ENCODE measurements at regions not wholly inside any gene's neighbourhood (a gene's known extent, or its start where the extent isn't known, plus 50 kb on each side); places are given as distances from the start of the nearest gene placed in this dataset.

DNA sequence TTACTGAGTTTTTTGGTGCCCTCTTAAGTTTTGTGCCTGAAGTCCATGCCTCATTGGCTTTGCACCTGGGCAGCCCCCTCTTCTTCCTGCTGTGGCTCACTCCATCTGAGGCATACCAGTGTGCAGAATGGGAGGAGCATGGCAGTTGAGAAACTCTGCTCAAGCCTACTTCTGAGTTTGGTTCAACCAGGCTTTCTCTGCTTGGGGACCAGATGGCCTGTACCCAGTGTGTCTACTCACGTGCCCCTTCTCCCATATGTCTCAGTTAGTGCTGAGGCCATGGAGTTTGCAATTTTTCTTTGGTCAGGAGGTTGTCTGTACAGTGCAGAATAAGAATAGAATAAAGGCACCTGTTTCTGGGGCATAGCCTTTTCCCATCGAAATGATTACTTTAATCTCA lies 383.3 kb upstream of the DDHD1 start:
- Histone ChIP-seq H3K4me3 (no peak overlapping the region), H3K27ac (no peak overlapping the region)

DNA sequence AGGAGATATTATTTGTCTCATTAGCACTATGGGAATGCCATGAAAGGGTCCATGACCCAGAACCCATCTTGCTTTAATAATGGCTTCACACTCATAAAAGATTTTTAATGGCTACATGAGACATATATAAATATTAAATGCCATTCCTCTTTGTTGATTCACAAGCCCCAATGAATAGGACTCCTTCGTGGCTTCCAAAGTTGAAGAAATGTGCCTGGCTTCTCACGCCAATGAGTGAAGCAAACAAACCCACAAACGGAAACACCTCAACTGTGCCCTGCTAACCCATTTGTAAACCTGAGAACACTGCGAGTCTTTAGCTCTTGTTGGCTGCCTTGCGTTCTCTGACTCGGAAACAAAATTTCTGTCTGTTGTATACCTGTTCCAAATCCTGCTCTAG lies 381.7 kb upstream of the DDHD1 start:
- no peak overlapping the region for H3K4me3 ChIP-seq
- H3K27ac ChIP-seq, result no peak overlapping the region

- H3K4me3 ChIP-seq, result no peak overlapping the region
- no peak overlapping the region for H3K27ac ChIP-seq
These were observed 380.4 kb upstream of the DDHD1 start for GRCh38 chr14:53533384-53533970.

DNA sequence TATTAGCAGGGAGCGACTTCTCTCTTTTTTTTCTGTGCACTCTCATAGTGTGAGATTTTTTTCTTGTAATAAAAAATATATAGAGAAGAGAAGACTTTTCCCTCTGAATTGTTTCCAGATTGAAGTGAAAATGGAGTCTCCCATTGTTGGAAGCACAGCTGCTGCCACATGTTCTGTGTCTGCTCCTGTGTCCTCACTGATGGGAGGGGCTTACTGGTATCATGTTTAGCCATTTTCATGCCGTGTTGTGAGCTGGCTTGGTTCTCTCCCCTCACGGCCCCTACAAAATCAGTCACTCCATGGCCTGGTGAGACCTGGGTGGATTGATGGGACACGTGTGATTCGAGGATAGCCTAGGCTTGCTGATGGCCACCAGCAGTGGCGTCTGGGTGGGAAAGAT lies 379.7 kb upstream of the DDHD1 start:
- Histone ChIP-seq H3K4me3 (no peak overlapping the region), H3K27ac (no peak overlapping the region)

GRCh38 chr14:53531730-53532129 lies 378.6 kb upstream of the DDHD1 start:
- Histone ChIP-seq H3K27ac (no peak overlapping the region), H3K4me3 (no peak overlapping the region)

GRCh38 chr14:53531156-53531555 lies 378.0 kb upstream of the DDHD1 start:
- Histone ChIP-seq H3K27ac (no peak overlapping the region), H3K4me3 (no peak overlapping the region)

DNA sequence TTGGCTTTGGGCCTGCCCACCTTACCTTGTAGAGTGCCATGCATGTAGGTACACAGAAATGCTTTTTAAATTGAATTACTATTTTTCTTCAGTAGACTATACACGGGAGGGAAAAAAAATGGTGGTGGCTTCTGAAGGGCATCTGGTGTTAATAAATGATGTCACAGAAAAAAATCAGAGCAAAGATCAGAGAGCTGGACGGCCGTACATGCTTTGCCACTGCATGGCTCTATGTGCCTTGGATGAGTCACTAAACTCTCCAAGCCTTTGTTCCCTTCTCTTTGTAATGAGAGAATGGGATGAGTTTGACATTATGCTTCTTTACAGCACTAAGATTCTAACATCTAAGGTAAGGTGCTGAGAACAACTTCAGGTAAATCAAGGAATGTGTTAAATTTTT lies 376.4 kb upstream of the DDHD1 start:
- H3K4me3 ChIP-seq, result no peak overlapping the region
- no peak overlapping the region for H3K27ac ChIP-seq

DNA sequence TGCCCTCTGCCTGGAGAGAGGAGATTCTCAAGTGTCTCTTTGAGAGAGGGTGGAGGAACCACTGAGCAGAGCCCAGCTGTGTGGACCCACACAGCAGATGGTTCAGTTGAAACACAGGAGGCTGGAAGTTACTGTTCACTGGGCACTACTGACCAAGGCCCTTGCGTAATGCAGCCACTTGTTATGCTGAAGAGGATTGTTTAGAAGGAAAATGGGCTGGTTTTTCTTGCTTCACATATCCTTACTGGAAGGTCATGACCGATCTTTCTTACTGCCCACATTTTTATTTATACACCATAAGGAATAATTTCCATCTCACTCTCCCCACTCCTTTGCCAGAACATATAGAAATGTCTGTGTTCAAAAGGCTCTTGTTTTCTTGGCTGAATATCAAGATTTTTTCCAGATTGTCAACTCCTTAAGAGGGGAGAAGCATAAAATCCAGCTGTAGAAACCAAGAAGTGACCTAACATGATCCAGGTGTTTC lies 375.1 kb upstream of the DDHD1 start:
- no peak overlapping the region for H3K27ac ChIP-seq

DNA sequence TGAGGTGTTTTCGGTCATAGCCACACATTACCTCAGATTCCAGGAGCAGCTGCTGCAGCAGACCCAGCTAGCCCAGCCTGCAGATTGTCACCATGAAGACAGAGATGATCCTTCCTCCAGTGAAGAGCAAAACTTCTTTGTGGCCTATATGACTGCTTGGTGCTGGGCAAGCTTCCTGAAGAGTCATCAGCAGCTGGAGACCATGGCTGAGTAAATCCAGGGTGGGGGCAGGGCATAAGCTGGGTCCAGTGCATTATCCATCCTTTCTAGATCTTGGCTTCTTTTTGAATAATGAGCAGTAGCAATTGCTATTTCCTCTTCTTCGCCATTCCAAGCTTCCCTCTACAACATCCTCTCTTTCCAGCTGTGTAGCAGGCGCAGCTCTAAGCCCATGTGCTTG lies 373.1 kb upstream of the DDHD1 start:
- H3K4me3 ChIP-seq, result no peak overlapping the region

More for the DNA sequence above, 375.1 kb upstream of the DDHD1 start:
- no peak overlapping the region for H3K4me3 ChIP-seq

GRCh38 chr14:53525608-53526007 lies 372.5 kb upstream of the DDHD1 start:
- H3K4me3 ChIP-seq, result no peak overlapping the region
- no peak overlapping the region for H3K27ac ChIP-seq

More for the DNA sequence above, 373.1 kb upstream of the DDHD1 start:
- no peak overlapping the region for H3K27ac ChIP-seq

DNA sequence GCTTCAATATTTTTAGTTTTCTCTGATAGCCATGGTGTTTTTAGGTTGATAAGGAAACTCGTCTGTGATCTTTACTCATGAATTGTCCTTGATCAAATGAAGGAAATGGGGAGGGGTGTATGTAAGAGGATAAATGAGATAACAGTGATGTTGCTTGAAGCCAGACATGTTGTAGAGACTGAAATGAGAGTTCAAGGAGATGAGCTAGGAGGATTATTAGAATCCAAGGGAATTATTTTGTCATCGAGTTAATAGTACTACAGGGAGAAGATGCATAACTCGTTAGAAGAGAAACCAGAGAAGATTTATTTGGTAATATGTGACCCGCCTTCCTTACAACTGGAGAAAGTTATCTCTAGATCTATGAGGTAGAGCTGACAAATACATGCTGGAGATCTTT lies 371.3 kb upstream of the DDHD1 start:
- Histone ChIP-seq H3K4me3 (no peak overlapping the region), H3K27ac (no peak overlapping the region)

GRCh38 chr14:53523226-53523625 lies 370.1 kb upstream of the DDHD1 start:
- H3K27ac ChIP-seq, result peak overlapping the region in 1 of 21 experiments; percentile 7
- H3K4me3 ChIP-seq, result no peak overlapping the region

GRCh38 chr14:53520078-53520928 lies 367.2 kb upstream of the DDHD1 start:
- Histone ChIP-seq H3K27ac (no peak overlapping the region), H3K4me3 (no peak overlapping the region)

DNA sequence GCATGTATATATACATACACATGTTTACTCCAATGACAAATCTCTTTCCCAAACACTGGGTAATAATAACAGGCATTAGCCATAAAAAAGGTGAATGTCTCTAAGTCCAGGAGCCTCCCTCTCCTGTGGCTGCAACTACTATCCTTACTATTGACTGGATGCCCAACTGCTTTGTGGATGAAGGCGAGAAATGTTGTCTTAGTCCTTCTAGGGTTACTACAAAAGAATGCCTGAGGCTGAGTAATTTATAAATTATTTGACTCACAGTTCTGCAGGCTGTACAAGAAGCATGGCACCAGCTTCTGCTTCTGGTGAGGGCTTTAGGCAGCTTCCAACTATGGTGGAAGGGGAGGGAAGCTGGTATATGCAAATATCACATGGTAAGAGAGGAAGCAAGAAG lies 366.0 kb upstream of the DDHD1 start:
- Histone ChIP-seq H3K4me3 (no peak overlapping the region), H3K27ac (no peak overlapping the region)

DNA sequence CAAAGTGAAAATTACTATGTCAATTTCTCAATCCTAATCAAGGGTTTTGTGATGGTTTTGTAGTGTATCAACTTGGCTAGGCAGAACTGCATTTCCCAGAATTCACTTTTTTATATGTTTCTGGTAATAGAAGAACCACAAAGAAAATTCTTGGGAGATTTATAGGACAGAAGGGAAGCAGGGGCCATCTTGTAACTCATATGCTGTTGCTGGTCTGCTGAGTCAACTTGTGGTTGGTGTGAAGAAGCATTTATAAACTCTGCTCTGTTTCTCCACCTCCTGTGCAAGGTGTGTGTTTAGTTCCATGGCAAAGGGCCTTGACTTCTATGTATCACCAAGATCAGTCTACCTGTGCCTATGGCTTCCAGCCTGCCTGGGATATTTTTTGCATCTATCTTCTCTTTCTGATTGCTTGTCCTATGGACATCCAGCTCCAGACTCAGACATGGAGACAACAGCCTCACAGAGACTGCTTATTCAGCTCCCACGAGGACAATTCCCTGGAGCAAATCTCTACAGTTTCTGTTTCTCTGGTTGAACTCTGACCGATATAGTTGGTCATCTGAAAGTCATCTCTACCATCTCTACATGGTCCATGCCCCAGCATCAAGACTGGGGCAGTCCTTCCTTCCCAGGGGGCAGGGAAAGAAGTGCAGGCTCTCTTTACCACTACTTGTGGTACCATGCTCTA lies 364.3 kb upstream of the DDHD1 start:
- Histone ChIP-seq H3K4me3 (no peak overlapping the region), H3K27ac (no peak overlapping the region)

GRCh38 chr14:53516261-53516774 lies 363.2 kb upstream of the DDHD1 start:
- peak overlapping the region in 1 of 21 experiments; percentile 7 for H3K27ac ChIP-seq
- no peak overlapping the region for H3K4me3 ChIP-seq

DNA sequence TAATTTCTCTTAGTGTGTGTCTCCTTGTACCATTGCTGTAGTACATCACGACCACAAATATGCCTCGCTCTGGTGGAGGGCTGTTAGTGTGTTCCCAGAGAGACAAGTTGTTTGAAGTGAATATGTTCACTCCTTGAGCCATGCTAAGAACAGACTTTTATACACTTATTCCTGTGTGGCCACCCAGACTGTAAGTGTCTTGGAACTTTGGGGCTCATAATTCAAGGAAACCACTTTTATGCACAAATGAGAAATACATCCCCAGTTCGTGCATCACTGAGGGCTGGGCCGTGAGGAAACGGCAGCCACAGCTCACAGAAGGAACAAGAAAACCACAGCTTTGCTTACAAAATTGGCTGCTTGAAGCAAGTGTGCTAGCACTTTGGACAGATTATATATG lies 362.2 kb upstream of the DDHD1 start:
- no peak overlapping the region for H3K27ac ChIP-seq
- H3K4me3 ChIP-seq, result no peak overlapping the region

- Histone ChIP-seq H3K4me3 (no peak overlapping the region), H3K27ac (no peak overlapping the region)
These were observed 361.1 kb upstream of the DDHD1 start for GRCh38 chr14:53514197-53514596.

DNA sequence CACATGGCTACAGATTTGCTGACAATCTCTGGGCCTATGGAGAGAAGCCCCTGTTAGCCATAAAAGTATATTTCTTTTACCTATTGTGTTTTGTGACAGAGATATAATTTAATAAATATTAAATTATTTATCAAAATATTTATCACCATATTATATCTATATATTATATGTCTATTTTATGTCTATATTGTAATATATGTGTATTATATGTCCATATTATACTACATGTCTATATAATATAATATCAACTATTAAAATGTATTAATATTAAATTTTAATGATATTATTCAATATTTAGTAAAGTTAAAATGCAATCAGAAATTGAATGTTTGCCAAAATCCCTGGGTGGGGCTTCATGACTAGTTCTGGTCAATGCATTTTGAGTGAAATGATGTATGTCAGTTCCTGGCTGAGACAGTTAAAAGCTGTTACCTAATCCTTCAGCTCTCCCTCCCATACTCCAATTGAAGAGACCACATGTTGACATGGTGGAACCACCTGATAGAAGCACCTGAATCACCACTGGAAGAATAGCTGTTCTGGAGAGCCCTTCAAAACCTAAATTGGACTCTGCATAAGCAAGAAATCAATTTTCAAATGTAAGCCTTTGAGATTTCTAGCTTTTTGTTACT lies 357.3 kb upstream of the DDHD1 start:
- Histone ChIP-seq H3K27ac (peak overlapping the region in 3 of 21 experiments; percentile 1 to 70 (median 55)), H3K4me3 (no peak overlapping the region)

Data from skin epidermis (tissue), 12 donors.